Right lobe of liver (tissue), 4 donors: ENCODE measurements at regions not wholly inside any gene's neighbourhood (a gene's known extent, or its start where the extent isn't known, plus 50 kb on each side); places are given as distances from the start of the nearest gene placed in this dataset.

Experiments
- POLR2A ChIP-seq: fragments of 450-650 bp; IDR thresholded peaks from one replicate; pipeline ENCODE4 v1.6.1; 2017; ENCODE audit warnings: antibody characterized with exemption, mild to moderate bottlenecking
- TF ChIP-seq, protein P1 (sequence below), 4 donors: fragments of 200-600 bp in 3 of 4; fragments of 450-650 bp in 1 of 4; IDR thresholded peaks; one replicate each; pipeline versions ENCODE4 v1.5.1 to v1.8.0; 2016 to 2022; ENCODE audit warnings: antibody characterized with exemption in 4 of 4, mild to moderate bottlenecking in 2 of 4
- donor health status: DM: no; HTN: no; CAD: no.
- donor health status: DM: no; HTN: no; CAD: no.
- donor health status: DM: no; HTN: yes; CAD: no.

GRCh38 chr20:24109008-24109407 is 120.4 kb upstream of the GGTLC1 start:
- TF ChIP-seq, protein P1, sequence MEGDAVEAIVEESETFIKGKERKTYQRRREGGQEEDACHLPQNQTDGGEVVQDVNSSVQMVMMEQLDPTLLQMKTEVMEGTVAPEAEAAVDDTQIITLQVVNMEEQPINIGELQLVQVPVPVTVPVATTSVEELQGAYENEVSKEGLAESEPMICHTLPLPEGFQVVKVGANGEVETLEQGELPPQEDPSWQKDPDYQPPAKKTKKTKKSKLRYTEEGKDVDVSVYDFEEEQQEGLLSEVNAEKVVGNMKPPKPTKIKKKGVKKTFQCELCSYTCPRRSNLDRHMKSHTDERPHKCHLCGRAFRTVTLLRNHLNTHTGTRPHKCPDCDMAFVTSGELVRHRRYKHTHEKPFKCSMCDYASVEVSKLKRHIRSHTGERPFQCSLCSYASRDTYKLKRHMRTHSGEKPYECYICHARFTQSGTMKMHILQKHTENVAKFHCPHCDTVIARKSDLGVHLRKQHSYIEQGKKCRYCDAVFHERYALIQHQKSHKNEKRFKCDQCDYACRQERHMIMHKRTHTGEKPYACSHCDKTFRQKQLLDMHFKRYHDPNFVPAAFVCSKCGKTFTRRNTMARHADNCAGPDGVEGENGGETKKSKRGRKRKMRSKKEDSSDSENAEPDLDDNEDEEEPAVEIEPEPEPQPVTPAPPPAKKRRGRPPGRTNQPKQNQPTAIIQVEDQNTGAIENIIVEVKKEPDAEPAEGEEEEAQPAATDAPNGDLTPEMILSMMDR (IDR thresholded peaks at IDR 0.05): no peak
- no peak for TF ChIP-seq POLR2A
